K562 (cell line): ENCODE measurements at regions not wholly inside any gene's neighbourhood (a gene's known extent, or its start where the extent isn't known, plus 50 kb on each side); places are given as distances from the start of the nearest gene placed in this dataset.

Experiments
- ARID1B ChIP-seq: fragments of 450-650 bp; IDR thresholded peaks from 2 replicates; pipeline ENCODE4 v1.6.1; 2016; ENCODE audit warnings: antibody characterized with exemption, mild to moderate bottlenecking, inconsistent platforms
- ELF4 ChIP-seq: fragments of 450-650 bp; formaldehyde crosslinking; IDR thresholded peaks from 2 replicates; pipeline ENCODE4 v1.4.0; 2022; ENCODE audit warnings: missing genetic modification characterization
- EP300 ChIP-seq: IDR thresholded peaks from 2 replicates; pipeline ENCODE4 v1.6.1; 2012; ENCODE audit warnings: low read length, improper control_type of control experiment
- ETV6 ChIP-seq, 3 experiments: fragments of 150-350 bp in 1 of 3; sonication (generic) in 1 of 3; formaldehyde crosslinking in 1 of 3; IDR thresholded peaks; 2 replicates each; pipeline versions ENCODE4 v1.6.1 to v1.8.0; 2014 to 2022; ENCODE audit warnings: borderline replicate concordance in 2 of 3, low read depth in 2 of 3, antibody characterized with exemption in 1 of 3, low read length in 1 of 3, mild to moderate bottlenecking in 1 of 3, missing genetic modification reagents in 1 of 3
- NFXL1 ChIP-seq: fragments of 450-650 bp; formaldehyde crosslinking; IDR thresholded peaks from 2 replicates; pipeline ENCODE4 v1.4.0; 2021; ENCODE audit warnings: mild to moderate bottlenecking
- SREBF2 ChIP-seq: sonication (generic); formaldehyde crosslinking; IDR thresholded peaks from 2 replicates; pipeline ENCODE4 v1.4.0; 2020; ENCODE audit warnings: mild to moderate bottlenecking, missing genetic modification reagents
- XRCC5 ChIP-seq: fragments of 200-400 bp; formaldehyde crosslinking; IDR thresholded peaks from 2 replicates; pipeline ENCODE4 v1.6.1; 2017; ENCODE audit warnings: low read depth, mild to moderate bottlenecking, low read length
- TF ChIP-seq, protein P1 (sequence below), 2 experiments: fragments of 450-650 bp; formaldehyde crosslinking in 1 of 2; IDR thresholded peaks; 2 replicates each; pipeline versions ENCODE4 v1.4.0 to v1.6.1; 2014 to 2020; ENCODE audit warnings: mild to moderate bottlenecking in 2 of 2, borderline replicate concordance in 1 of 2, low read depth in 1 of 2

DNA sequence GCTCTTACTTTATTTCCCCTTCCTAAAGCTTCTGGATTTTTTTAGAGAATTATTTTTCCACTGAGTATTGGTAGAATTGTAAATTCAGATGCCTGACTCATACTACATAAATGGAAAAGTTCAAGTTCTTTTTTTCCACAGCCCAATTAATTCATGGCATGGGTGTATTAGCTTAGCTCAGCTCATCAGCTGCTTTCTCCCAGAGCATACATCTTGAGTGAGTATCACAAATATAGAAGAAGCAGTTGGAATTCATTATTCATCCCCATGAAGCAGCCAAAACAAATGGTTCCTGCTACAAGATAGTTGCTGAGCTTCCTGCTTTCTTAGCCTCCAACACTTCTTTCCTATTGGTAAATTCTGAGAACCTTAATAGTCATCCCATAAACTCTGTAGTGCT is 105.1 kb downstream of the C12orf50 start:
- TF ChIP-seq ELF4 (CRISPR knock-in tag): no peak
- TF ChIP-seq ARID1B: no peak
- no peak for TF ChIP-seq EP300
- TF ChIP-seq, protein P1, sequence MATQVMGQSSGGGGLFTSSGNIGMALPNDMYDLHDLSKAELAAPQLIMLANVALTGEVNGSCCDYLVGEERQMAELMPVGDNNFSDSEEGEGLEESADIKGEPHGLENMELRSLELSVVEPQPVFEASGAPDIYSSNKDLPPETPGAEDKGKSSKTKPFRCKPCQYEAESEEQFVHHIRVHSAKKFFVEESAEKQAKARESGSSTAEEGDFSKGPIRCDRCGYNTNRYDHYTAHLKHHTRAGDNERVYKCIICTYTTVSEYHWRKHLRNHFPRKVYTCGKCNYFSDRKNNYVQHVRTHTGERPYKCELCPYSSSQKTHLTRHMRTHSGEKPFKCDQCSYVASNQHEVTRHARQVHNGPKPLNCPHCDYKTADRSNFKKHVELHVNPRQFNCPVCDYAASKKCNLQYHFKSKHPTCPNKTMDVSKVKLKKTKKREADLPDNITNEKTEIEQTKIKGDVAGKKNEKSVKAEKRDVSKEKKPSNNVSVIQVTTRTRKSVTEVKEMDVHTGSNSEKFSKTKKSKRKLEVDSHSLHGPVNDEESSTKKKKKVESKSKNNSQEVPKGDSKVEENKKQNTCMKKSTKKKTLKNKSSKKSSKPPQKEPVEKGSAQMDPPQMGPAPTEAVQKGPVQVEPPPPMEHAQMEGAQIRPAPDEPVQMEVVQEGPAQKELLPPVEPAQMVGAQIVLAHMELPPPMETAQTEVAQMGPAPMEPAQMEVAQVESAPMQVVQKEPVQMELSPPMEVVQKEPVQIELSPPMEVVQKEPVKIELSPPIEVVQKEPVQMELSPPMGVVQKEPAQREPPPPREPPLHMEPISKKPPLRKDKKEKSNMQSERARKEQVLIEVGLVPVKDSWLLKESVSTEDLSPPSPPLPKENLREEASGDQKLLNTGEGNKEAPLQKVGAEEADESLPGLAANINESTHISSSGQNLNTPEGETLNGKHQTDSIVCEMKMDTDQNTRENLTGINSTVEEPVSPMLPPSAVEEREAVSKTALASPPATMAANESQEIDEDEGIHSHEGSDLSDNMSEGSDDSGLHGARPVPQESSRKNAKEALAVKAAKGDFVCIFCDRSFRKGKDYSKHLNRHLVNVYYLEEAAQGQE (IDR thresholded peaks at IDR 0.05; ENCODE audit: borderline replicate concordance): no peak
- TF ChIP-seq, protein P1 (CRISPR knock-in tag; IDR thresholded peaks at IDR 0.05; ENCODE audit: low read depth): no peak
- TF ChIP-seq XRCC5: no peak
- no peak for TF ChIP-seq ETV6 (IDR thresholded peaks at IDR 0.05; ENCODE audit: borderline replicate concordance in 1 of 2, low read depth in 2 of 2, low read length in 1 of 2)
- TF ChIP-seq ETV6 (CRISPR knock-in tag; IDR thresholded peaks at IDR 0.05; ENCODE audit: borderline replicate concordance): no peak
- TF ChIP-seq SREBF2 (CRISPR knock-in tag): no peak
- no peak for TF ChIP-seq NFXL1 (CRISPR knock-in tag)
